K562 (cell line): ENCODE measurements at regions not wholly inside any gene's neighbourhood (a gene's known extent, or its start where the extent isn't known, plus 50 kb on each side); places are given as distances from the start of the nearest gene placed in this dataset.

Experiments
- ATF1 ChIP-seq, 2 experiments: fragments of 450-650 bp in 1 of 2; IDR thresholded peaks; 2 replicates each; pipeline ENCODE4 v1.6.1; 2016; ENCODE audit warnings: missing compliant biosample characterization in 1 of 2, missing genetic modification characterization in 1 of 2
- ELF1 ChIP-seq: fragments of 200-800 bp; sonication (Bioruptor generic); IDR thresholded peaks from 2 replicates; pipeline ENCODE4 v1.6.1; 2016; ENCODE audit warnings: missing genetic modification characterization, missing compliant biosample characterization
- GATA2 ChIP-seq: sonication (generic); formaldehyde crosslinking; IDR thresholded peaks from 2 replicates; pipeline ENCODE4 v1.4.0; 2020; ENCODE audit warnings: mild to moderate bottlenecking, missing genetic modification reagents
- HMGXB4 ChIP-seq: sonication (generic); formaldehyde crosslinking; IDR thresholded peaks from 2 replicates; pipeline ENCODE4 v1.8.1; 2023; ENCODE audit warnings: mild to moderate bottlenecking, missing genetic modification reagents
- POLR2A ChIP-seq: fragments of 450-650 bp; conservative IDR thresholded peaks from 2 replicates; pipeline ENCODE4 v1.6.1; 2016
- POLR2AphosphoS5 ChIP-seq: IDR thresholded peaks from 2 replicates; pipeline ENCODE4 v1.6.1; 2011; ENCODE audit warnings: mild to moderate bottlenecking, low read depth, low read length, moderate library complexity; ENCODE audit not compliant: control insufficient read depth, insufficient read depth
- RBFOX2 ChIP-seq: fragments of 200-400 bp; formaldehyde crosslinking; IDR thresholded peaks from 2 replicates; pipeline ENCODE4 v1.6.1; 2017; ENCODE audit warnings: low read depth, mild to moderate bottlenecking, low read length, moderate library complexity
- SOX6 ChIP-seq: fragments of 450-650 bp; IDR thresholded peaks from 2 replicates; pipeline ENCODE4 v1.6.1; 2014; ENCODE audit warnings: mild to moderate bottlenecking
- TGIF2 ChIP-seq: sonication (generic); formaldehyde crosslinking; IDR thresholded peaks from 2 replicates; pipeline ENCODE4 v1.8.1; 2022; ENCODE audit warnings: mild to moderate bottlenecking, missing genetic modification reagents, moderate library complexity
- U2AF1 ChIP-seq: fragments of 200-400 bp; formaldehyde crosslinking; optimal IDR thresholded peaks from 2 replicates; pipeline ENCODE3; 2017; ENCODE audit warnings: mild to moderate bottlenecking, low read depth, low read length, moderate library complexity
- ZNF174 ChIP-seq: fragments of 250-450 bp; sonication (Bioruptor Pico); IDR thresholded peaks from 2 replicates; pipeline ENCODE4 v1.4.0; 2020; ENCODE audit warnings: mild to moderate bottlenecking
- ZNF77 ChIP-seq: fragments of 250-450 bp; sonication (Bioruptor Pico); IDR thresholded peaks from 2 replicates; pipeline ENCODE4 v1.5.0; 2020
- TF ChIP-seq, protein P1 (sequence below): sonication (generic); formaldehyde crosslinking; IDR thresholded peaks from 2 replicates; pipeline ENCODE4 v1.8.0; 2023; ENCODE audit warnings: missing genetic modification reagents, mild to moderate bottlenecking, borderline replicate concordance
- TF ChIP-seq, protein P2 (sequence below): IDR thresholded peaks from 3 replicates; pipeline ENCODE4 v1.6.1; 2011; ENCODE audit warnings: borderline replicate concordance, mild to moderate bottlenecking; ENCODE audit not compliant: insufficient read length, insufficient read depth

DNA sequence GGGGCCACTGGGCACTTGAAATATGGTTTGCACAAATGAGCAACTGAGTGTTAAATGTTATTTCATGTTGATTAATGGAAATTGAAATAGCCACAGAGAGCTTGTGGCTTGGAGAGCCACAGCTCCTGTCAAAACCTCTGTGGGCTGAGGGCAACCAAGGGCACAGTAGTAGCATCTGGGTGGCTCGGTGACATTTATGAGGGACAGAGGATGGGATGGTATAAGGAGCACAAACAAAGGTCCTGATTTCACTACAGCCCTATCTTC, 215.9 kb downstream of the SOX9 start:
- no peak for TF ChIP-seq HMGXB4 (CRISPR knock-in tag)
- TF ChIP-seq, protein P1, sequence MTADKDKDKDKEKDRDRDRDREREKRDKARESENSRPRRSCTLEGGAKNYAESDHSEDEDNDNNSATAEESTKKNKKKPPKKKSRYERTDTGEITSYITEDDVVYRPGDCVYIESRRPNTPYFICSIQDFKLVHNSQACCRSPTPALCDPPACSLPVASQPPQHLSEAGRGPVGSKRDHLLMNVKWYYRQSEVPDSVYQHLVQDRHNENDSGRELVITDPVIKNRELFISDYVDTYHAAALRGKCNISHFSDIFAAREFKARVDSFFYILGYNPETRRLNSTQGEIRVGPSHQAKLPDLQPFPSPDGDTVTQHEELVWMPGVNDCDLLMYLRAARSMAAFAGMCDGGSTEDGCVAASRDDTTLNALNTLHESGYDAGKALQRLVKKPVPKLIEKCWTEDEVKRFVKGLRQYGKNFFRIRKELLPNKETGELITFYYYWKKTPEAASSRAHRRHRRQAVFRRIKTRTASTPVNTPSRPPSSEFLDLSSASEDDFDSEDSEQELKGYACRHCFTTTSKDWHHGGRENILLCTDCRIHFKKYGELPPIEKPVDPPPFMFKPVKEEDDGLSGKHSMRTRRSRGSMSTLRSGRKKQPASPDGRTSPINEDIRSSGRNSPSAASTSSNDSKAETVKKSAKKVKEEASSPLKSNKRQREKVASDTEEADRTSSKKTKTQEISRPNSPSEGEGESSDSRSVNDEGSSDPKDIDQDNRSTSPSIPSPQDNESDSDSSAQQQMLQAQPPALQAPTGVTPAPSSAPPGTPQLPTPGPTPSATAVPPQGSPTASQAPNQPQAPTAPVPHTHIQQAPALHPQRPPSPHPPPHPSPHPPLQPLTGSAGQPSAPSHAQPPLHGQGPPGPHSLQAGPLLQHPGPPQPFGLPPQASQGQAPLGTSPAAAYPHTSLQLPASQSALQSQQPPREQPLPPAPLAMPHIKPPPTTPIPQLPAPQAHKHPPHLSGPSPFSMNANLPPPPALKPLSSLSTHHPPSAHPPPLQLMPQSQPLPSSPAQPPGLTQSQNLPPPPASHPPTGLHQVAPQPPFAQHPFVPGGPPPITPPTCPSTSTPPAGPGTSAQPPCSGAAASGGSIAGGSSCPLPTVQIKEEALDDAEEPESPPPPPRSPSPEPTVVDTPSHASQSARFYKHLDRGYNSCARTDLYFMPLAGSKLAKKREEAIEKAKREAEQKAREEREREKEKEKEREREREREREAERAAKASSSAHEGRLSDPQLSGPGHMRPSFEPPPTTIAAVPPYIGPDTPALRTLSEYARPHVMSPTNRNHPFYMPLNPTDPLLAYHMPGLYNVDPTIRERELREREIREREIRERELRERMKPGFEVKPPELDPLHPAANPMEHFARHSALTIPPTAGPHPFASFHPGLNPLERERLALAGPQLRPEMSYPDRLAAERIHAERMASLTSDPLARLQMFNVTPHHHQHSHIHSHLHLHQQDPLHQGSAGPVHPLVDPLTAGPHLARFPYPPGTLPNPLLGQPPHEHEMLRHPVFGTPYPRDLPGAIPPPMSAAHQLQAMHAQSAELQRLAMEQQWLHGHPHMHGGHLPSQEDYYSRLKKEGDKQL, result no peak
- TF ChIP-seq, protein P2, sequence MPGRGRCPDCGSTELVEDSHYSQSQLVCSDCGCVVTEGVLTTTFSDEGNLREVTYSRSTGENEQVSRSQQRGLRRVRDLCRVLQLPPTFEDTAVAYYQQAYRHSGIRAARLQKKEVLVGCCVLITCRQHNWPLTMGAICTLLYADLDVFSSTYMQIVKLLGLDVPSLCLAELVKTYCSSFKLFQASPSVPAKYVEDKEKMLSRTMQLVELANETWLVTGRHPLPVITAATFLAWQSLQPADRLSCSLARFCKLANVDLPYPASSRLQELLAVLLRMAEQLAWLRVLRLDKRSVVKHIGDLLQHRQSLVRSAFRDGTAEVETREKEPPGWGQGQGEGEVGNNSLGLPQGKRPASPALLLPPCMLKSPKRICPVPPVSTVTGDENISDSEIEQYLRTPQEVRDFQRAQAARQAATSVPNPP, result no peak
- TF ChIP-seq SOX6, result no peak
- no peak for TF ChIP-seq ATF1 (CRISPR knock-in tag; IDR thresholded peaks at IDR 0.05)
- no peak for TF ChIP-seq ATF1 (tag; IDR thresholded peaks at IDR 0.05)
- TF ChIP-seq GATA2 (CRISPR knock-in tag), result no peak
- TF ChIP-seq POLR2A, result no peak
- no peak for TF ChIP-seq ZNF174 (CRISPR knock-in tag)
- no peak for TF ChIP-seq ZNF77 (CRISPR knock-in tag)
- no peak for TF ChIP-seq POLR2AphosphoS5
- no peak for TF ChIP-seq RBFOX2
- TF ChIP-seq ELF1 (tag), result no peak
- no peak for TF ChIP-seq TGIF2 (CRISPR knock-in tag)
- no peak for TF ChIP-seq U2AF1
